Stimulated activated naive CD8-positive, alpha-beta T cell treated with anti-CD3 and anti-CD28 coated beads, Interleukin-15, Interleukin-2, amounts not matched to agents 100 U/mL and 50 U/mL, for 24 hours (primary cell): ENCODE measurements at regions not wholly inside any gene's neighbourhood (a gene's known extent, or its start where the extent isn't known, plus 50 kb on each side); places are given as distances from the start of the nearest gene placed in this dataset.

ENCODE experiments used
- ATAC-seq: fragments of 150-1000 bp; cut with Tn5 transposase; one replicate; pipeline ENCODE4 v1.10.0; 2021
- DNase-seq: peaks from one replicate; pipeline ENCODE4 v3.0.0; 2021

DNA sequence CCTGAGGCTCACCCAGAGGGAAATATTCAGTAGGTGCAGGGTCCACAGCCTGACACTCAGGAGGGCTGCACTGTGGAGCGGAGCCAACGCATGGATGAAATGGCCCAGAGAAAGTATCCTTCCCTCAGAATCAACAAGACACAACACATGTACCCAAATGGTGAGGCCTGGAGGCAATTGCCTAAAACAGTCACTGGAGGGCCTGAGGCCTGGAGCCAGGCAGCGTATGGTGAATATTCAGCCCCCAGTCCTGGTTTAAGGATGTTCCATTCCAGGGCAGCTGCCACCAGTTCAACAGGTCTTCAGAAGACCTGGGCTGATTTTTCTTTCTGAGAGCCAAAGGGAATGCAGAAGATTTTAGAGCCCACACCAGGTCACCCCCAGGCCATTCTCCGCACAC is 264.8 kb downstream of the INSC start:
- no peak for ATAC-seq

GRCh38 chr11:15390857-15391256 is 276.1 kb downstream of the INSC start:
- DNase-seq (no peak), ATAC-seq (no peak)

More for the DNA sequence above, 264.8 kb downstream of the INSC start:
- no peak for DNase-seq

GRCh38 chr11:15396778-15397177 is 282.1 kb downstream of the INSC start:
- ATAC-seq (no peak), DNase-seq (no peak)

DNA sequence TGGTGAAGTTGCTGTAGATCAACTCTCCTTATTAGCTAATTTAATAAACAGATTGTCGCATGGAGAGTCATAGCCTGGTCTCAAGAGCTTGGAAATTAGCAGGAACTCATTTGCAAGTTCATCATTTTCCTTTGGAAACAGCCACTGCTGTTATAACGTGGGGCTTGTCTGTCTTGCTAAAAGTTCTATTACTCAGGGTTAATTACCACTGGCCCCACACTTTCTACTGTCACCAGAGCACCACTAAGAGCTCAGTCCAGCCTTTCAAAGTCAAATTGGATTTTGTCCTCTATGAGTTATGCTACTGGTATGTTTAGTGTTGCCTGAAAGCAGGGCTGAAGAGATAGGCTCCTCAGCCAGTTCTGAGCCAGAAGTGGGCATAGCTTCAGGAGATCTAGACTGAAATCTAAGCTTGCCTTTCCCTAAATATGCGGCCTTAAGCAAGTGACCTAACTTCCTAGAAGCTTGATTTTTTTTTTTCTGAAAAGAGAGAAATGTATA is 292.2 kb downstream of the INSC start:
- ATAC-seq (no peak), DNase-seq (no peak)

DNA sequence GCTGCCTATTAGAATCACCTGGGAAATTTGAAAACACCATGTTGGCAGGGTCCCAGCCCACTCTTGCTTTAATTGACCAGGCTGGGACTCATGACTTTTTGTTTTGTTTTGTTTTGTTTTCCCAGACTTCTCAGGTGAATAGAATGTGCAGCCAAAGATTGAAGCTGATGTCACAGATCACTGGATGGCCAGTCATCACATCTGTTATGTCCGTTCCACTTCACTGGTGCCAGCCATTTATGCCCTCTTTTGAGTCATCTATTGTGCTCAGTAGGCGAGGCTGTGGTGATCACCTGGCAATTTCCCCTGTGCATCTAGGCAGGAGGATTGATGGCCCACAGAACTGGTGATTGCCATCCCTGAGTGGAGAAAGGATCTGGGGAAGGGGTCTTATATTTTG is 297.3 kb downstream of the INSC start:
- no peak for DNase-seq

GRCh38 chr11:15418921-15419320 is 304.2 kb downstream of the INSC start:
- no peak for ATAC-seq
- no peak for DNase-seq

More for the DNA sequence above, 297.3 kb downstream of the INSC start:
- no peak for ATAC-seq

- no peak for DNase-seq
- ATAC-seq, result no peak
Observed at GRCh38 chr11:15419696-15420095, 305.0 kb downstream of the INSC start.

DNA sequence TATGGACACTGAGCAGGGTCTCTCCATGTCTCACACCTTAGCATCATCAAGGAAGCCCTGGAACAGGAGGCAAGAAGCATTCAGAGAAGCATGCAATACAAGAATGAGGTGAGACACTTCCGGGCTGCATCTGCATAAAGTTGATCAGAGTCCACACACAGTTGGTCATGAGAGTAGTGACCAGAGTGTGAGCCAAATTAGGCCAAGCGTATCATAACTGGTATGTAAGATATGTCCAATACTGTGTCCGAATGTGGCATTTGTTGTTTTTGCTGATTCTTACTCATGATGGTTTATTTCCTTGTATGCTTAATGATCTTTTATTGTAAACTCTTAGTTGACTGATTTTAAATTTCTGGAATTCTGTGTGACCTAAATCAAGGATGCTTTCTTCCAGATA is 315.7 kb downstream of the INSC start:
- no peak for ATAC-seq
- no peak for DNase-seq

- DNase-seq, result no peak
- no peak for ATAC-seq
Observed at GRCh38 chr11:15434529-15434928, 319.8 kb downstream of the INSC start.

DNA sequence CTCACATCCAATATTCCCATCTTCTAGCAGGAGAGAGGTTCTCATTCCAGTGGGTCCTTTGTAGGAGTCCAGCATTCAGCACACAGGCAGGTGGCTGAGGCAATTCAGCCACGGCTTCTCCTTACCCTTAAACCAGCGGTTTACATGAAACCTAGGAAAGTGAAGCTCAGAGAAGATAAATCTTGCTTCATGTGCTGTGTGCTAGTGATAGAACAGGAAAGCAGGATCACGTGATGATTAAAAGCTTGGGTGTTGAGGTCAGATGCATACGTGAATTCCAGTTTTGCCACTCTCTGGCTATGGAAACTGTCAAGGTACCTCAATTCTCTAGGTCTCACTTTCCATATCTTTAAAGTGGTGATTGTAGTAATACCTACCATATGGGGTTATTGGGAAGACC is 331.6 kb downstream of the INSC start:
- no peak for ATAC-seq
- no peak for DNase-seq

DNA sequence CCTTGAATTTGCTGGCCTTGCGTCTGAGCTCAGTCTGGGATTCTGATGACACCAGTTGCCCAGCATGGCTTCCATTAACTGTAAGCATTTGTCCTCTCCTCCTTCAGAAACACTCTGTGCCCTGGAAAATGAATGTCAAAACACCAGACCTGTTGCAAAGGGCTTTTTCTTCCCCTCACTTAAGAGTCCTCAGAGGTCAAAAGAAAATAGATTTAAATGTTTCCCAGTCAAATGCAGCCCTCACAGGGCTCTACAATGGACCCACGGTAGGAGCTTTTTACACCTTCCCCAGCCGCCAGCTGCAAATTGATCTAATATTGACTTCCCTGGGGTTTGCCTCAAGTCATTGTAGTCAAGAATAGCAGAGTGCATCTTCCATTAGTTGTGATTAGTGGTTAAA is 332.2 kb downstream of the INSC start:
- ATAC-seq (no peak), DNase-seq (no peak)

DNA sequence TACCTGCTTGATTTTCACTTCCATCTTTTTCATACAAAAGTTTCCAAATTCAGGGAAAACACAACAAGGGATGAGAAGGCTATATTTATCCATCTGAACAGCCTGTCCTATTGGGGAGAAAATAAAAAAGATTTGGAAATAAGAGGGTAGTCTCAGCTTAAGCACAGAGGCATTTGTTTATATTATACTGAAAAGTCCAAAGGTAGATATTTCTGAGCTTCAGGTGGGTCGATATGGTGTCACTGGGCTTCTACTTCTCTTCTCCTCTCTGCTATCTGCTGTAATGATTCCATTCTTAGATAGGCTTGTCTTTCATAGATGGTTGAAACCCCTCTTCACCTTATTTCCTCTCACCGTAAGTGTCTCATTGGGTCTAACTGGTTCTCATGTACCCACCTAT is 337.0 kb downstream of the INSC start:
- no peak for ATAC-seq
- DNase-seq, result no peak

DNA sequence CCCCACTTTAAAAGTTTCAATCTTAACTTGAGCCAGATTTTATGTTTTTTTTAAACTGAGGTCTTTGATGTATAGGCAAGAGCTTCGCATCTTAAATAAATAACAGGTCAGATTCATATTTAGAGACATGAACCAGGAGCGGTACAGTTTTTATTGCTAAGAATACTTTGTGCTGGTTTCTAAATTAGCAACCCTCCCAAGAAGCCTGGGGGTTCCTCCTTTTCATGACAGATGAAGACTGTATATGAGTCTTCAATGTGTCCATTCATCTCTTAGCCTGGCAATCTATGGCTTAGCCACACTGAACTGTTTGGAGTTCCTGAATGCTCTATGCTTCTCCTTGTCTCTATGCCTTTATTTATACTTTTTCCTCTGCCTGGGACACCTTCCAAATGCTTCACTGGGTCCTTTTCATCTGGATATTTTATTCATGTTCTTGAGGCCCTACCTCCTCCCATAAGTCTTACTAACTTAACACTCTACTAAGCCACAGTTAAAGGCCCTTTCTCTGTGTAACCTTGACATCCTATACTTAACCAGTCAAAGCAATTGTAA is 338.6 kb downstream of the INSC start:
- DNase-seq (no peak), ATAC-seq (no peak)

GRCh38 chr11:15468466-15468865 is 353.7 kb downstream of the INSC start:
- no peak for DNase-seq
- no peak for ATAC-seq

DNA sequence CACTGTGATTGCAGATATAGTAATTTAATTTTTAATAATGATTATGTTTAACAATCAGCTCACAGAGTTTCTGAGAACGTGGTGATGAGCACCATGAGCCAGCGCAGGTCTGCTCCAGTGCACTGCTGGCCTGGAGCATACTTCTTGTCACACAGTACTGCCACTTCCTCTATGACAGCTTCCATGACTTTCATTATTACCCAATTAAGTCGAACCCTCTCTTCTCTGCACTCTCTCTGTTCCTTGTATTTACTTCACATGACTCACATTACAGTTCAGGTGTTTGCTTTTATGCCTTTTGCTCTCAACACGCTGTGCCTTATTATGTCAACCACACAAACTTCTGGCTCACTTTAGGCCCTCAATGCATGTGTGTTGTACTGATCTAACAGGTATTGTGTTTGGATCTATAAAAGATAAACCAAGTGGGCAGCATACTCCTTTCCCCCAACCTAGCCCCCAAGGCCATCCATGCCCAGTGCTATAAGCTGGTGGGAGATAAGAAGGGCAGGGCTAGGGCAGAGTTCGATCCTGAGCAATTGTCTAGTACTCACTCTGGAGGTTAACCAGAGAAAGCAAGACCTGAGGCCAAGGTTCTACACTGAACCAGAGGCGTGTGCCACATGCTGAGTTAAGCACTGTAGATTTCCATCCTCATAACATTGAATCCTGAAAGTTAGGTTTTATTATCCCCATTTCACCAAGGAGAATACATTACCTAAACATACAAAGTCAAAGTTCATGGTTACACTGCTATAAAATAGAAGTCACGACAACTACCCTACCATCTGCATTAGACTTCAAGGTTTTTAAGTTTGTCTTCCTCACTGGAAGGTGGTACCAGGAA is 356.5 kb downstream of the INSC start:
- ATAC-seq, result no peak

GRCh38 chr11:15471895-15472799 is 357.4 kb downstream of the INSC start:
- DNase-seq (no peak), ATAC-seq (no peak)

More for the DNA sequence above, 356.5 kb downstream of the INSC start:
- no peak for DNase-seq

- ATAC-seq, result no peak
- no peak for DNase-seq
Observed at GRCh38 chr11:15473954-15474837, 359.5 kb downstream of the INSC start.

- no peak for ATAC-seq
- no peak for DNase-seq
Observed at GRCh38 chr11:15476371-15476917, 361.7 kb downstream of the INSC start.

GRCh38 chr11:15481871-15482270 is 367.1 kb downstream of the INSC start:
- no peak for ATAC-seq

GRCh38 chr11:15483205-15483604 is 368.5 kb downstream of the INSC start:
- ATAC-seq, result no peak

More at GRCh38 chr11:15481871-15482270, 367.1 kb downstream of the INSC start:
- no peak for DNase-seq

GRCh38 chr11:15484398-15484797 is 369.7 kb downstream of the INSC start:
- DNase-seq, result no peak
- no peak for ATAC-seq

More at GRCh38 chr11:15483205-15483604, 368.5 kb downstream of the INSC start:
- no peak for DNase-seq
